ENCODE measurements at regions not wholly inside any gene's neighbourhood (a gene's known extent, or its start where the extent isn't known, plus 50 kb on each side); places are given as distances from the start of the nearest gene placed in this dataset.

DNA sequence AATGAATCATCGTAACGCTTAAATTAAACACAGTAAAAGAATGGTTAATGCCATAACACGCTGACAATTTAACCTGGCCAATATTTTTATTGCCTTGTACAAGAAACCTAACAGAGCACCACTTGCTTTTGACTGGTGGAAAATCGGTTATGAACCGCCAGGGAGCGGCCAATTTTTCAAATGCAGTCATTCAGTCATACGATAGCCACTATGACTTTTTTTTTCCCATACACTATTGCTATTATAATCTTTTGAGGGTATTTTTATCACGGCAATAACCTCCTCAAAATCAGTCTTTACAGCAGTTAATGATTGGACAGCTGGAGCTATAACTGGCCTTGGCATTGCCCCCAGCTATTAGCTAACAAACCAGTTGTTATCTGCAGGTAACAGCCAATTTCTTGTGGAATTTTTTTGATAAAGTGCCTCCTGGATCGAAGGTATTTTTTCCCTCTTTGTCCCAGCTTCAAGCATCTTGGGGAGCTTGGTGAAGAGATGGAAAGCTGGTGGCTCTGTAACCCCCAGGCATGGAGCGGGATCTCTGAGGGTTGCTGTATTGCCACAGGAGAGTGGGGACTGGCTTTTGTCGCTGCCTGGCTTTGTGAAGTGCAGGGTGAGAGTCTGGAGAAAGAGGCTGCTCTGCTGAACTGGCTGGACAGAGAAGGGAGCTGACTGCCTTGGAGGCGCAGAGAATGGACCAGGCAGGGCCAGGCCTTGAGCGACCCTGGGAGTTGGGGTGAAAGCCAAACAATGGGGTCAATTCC lies 198.4 kb upstream of the ZNF536 start:
- TF ChIP-seq EP300 (IDR thresholded peaks at IDR 0.05) (no peak), POLR2A (IDR thresholded peaks at IDR 0.05) (no peak)
- TF ChIP-seq, protein P1, sequence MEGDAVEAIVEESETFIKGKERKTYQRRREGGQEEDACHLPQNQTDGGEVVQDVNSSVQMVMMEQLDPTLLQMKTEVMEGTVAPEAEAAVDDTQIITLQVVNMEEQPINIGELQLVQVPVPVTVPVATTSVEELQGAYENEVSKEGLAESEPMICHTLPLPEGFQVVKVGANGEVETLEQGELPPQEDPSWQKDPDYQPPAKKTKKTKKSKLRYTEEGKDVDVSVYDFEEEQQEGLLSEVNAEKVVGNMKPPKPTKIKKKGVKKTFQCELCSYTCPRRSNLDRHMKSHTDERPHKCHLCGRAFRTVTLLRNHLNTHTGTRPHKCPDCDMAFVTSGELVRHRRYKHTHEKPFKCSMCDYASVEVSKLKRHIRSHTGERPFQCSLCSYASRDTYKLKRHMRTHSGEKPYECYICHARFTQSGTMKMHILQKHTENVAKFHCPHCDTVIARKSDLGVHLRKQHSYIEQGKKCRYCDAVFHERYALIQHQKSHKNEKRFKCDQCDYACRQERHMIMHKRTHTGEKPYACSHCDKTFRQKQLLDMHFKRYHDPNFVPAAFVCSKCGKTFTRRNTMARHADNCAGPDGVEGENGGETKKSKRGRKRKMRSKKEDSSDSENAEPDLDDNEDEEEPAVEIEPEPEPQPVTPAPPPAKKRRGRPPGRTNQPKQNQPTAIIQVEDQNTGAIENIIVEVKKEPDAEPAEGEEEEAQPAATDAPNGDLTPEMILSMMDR (IDR thresholded peaks at IDR 0.05): no peak
